ENCODE measurements at regions not wholly inside any gene's neighbourhood (a gene's known extent, or its start where the extent isn't known, plus 50 kb on each side); places are given as distances from the start of the nearest gene placed in this dataset.
"Not testable (repeated sequence)": the region's sequence is repeated elsewhere in the genome, so short reads cannot be mapped to it uniquely, and the experiment has no call there.

DNA sequence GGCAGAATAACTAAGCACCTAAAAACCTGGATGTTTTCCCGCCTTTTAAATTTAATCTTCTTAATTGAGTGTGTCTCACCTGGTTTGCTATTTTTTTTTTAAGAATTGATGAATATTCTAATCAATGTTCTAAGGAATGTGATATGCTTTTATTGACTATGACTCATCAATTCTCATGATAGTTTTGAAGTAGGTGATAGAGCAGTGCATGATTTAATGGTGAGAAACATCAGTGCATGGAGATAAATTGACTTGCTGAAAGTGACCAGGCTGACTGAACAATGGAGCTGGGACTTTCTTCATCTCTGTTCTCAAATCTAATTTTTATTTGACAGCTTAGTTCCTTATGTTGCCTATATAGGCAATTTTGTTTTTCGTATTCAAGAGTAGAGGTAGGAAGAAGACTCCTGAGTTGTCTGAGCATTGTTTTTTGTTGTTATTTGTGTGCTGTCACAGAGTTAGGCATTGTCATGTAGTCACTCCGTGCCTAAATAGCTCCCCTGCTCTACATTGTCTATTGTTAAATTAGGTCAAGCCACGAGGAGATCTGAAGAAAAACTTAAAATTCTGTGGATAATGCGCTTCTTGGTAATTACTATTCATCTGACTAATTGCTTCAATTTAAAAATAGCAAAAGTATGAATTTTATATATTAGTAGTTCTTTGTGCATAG, 59.0 kb upstream of the NUTM2F start:
- H3K27me3 Mint-ChIP-seq; H3K27ac Mint-ChIP-seq; H3K4me1 ChIP-seq (ENCODE audit: control insufficient read depth in 1 of 2, extremely low read depth in 1 of 2, insufficient read depth in 2 of 2, low read length in 2 of 2); ATAC-seq (replicated peaks in 1 of 4); DNase-seq; H3K27me3 ChIP-seq (replicated peaks in 1 of 2; ENCODE audit: control insufficient read depth in 2 of 2, extremely low read depth in 1 of 2, insufficient read depth in 2 of 2, low read length in 1 of 2); CTCF ChIA-PET; H3K9me3 ChIP-seq; H3K4me3 ChIP-seq (ENCODE audit: control insufficient read depth in 1 of 2, extremely low read depth in 1 of 2, low read length in 1 of 2); H3K36me3 Mint-ChIP-seq; H3K36me3 ChIP-seq (ENCODE audit: control insufficient read depth in 2 of 2, extremely low read depth in 1 of 2, insufficient read depth in 1 of 2, low read length in 1 of 2); H3K9me3 Mint-ChIP-seq; POLR2A ChIA-PET; H3K27ac ChIP-seq (ENCODE audit: low read length): not testable (repeated sequence)
- H3K4me1 Mint-ChIP-seq = peaks cover 36 to 66% (median 52%) of the 10 kb centered on the region in 3 donors
- H3K4me3 Mint-ChIP-seq = peak overlapping the region in 1 of 3 donors; percentile 33
- WGBS (ENCODE audit: insufficient coverage) = no CpG with 5 or more reads among the region's 5 CpGs

DNA sequence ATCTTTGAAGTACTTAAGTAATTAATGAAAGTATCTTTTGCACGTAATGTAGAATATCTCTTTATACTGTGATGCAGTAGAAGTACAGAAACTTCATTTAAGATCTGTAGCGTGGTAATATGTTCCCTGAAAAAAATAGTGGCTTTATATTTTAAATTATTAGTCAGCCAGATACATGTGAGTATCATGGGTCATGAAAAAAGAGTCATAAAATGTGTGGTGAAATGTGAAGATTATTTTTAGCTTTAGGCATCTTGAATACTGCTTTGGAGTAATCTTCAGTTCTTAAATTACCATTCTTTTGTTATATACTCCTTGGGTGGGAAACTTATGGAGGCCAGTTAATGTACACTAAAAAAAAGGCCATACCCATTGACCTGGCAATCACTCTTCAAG, 59.6 kb upstream of the NUTM2F start:
- H3K9me3 ChIP-seq; POLR2A ChIA-PET; H3K36me3 ChIP-seq (ENCODE audit: control insufficient read depth in 2 of 2, extremely low read depth in 1 of 2, insufficient read depth in 1 of 2, low read length in 1 of 2); ATAC-seq (replicated peaks in 1 of 4); H3K9me3 Mint-ChIP-seq; H3K4me1 ChIP-seq (ENCODE audit: control insufficient read depth in 1 of 2, extremely low read depth in 1 of 2, insufficient read depth in 2 of 2, low read length in 2 of 2); H3K27ac Mint-ChIP-seq; DNase-seq; H3K4me3 ChIP-seq (ENCODE audit: control insufficient read depth in 1 of 2, extremely low read depth in 1 of 2, low read length in 1 of 2); CTCF ChIA-PET; H3K27me3 Mint-ChIP-seq; H3K27ac ChIP-seq (ENCODE audit: low read length); H3K36me3 Mint-ChIP-seq; H3K27me3 ChIP-seq (replicated peaks in 1 of 2; ENCODE audit: control insufficient read depth in 2 of 2, extremely low read depth in 1 of 2, insufficient read depth in 2 of 2, low read length in 1 of 2); H3K4me3 Mint-ChIP-seq: not testable (repeated sequence)
- no CpG with 5 or more reads among the region's 2 CpGs for WGBS (ENCODE audit: insufficient coverage)
- peaks cover 36 to 66% (median 52%) of the 10 kb centered on the region in 3 donors for H3K4me1 Mint-ChIP-seq

DNA sequence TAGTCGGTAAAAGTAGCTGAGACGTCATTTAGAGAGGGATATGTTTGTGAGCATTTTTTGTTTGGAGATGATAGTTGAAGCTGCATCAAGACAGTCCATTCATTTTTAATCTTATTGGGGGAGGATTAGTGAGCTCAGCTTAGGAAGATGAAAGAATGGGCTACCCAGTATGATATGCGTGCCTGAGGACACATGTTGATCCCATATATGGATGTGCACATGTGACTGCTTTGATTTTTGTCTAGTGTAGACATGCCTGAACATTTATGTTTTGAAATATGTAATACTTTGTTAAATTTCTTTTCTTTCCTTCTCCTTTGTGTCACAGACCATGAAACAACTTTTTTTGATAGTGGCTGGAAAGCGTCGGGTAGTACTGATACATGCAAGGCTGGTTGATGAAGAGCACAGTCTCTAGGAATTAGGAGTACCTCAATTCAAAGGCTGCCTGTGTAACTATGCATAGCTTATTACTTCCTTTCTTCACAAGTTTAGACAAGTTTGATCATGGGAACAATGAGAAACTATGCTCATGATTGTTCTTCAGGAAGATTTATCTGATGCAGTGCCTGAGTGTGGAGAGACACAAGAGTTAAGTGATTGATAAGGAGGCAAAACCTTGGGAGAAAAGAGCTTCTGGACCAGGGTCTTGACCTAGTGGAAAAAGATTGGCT, 62.1 kb upstream of the NUTM2F start:
- CTCF ChIA-PET; DNase-seq; H3K27ac Mint-ChIP-seq; ATAC-seq (replicated peaks in 1 of 4); H3K4me3 Mint-ChIP-seq; H3K27me3 Mint-ChIP-seq; POLR2A ChIA-PET; H3K36me3 Mint-ChIP-seq; H3K4me3 ChIP-seq (ENCODE audit: control insufficient read depth in 1 of 2, extremely low read depth in 1 of 2, low read length in 1 of 2); H3K9me3 ChIP-seq; H3K36me3 ChIP-seq (ENCODE audit: control insufficient read depth in 2 of 2, extremely low read depth in 1 of 2, insufficient read depth in 1 of 2, low read length in 1 of 2); H3K4me1 ChIP-seq (ENCODE audit: control insufficient read depth in 1 of 2, extremely low read depth in 1 of 2, insufficient read depth in 2 of 2, low read length in 2 of 2); H3K27ac ChIP-seq (ENCODE audit: low read length); H3K27me3 ChIP-seq (replicated peaks in 1 of 2; ENCODE audit: control insufficient read depth in 2 of 2, extremely low read depth in 1 of 2, insufficient read depth in 2 of 2, low read length in 1 of 2); H3K9me3 Mint-ChIP-seq: not testable (repeated sequence)
- peaks cover 29 to 52% (median 43%) of the 10 kb centered on the region in 3 donors for H3K4me1 Mint-ChIP-seq
- no CpG with 5 or more reads among the region's 5 CpGs for WGBS (ENCODE audit: insufficient coverage)

DNA sequence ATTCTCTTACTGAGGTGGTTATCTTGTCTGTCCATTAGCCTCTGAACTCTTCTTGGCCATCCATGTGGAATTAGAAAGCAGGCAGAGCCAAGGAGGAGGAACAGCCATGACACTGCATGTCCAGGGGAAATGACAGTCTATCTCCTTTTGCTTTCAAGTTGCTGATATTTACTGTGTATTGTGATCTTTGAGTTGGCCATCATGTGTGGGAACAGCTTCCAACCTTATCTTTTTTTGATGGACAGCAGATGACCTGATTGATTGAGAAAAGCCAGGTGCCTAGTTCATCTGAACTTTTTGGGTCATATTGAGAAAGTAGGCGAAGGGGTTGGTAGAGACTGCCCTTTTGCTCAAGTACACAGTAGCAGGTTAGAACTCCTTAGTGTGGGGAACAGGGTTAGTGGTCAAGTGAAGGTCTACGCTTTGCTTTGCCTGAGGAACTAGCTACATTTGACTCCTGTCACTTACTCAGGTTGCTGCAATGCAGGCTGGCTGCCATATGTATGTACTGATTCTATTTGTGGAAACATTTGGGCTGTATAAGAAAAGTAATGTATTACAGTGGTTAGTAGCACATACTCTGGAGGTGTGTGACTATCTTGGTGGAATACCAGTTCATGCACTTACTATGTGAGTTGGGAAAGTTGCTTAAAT, 64.7 kb upstream of the NUTM2F start:
- H3K4me3 Mint-ChIP-seq; DNase-seq; H3K9me3 ChIP-seq; H3K27me3 Mint-ChIP-seq; H3K4me1 ChIP-seq (ENCODE audit: control insufficient read depth in 1 of 2, extremely low read depth in 1 of 2, insufficient read depth in 2 of 2, low read length in 2 of 2); H3K27me3 ChIP-seq (replicated peaks in 1 of 2; ENCODE audit: control insufficient read depth in 2 of 2, extremely low read depth in 1 of 2, insufficient read depth in 2 of 2, low read length in 1 of 2); ATAC-seq (replicated peaks in 1 of 4); H3K27ac ChIP-seq (ENCODE audit: low read length); H3K9me3 Mint-ChIP-seq; H3K27ac Mint-ChIP-seq; H3K36me3 ChIP-seq (ENCODE audit: control insufficient read depth in 2 of 2, extremely low read depth in 1 of 2, insufficient read depth in 1 of 2, low read length in 1 of 2); CTCF ChIA-PET; H3K4me3 ChIP-seq (ENCODE audit: control insufficient read depth in 1 of 2, extremely low read depth in 1 of 2, low read length in 1 of 2); H3K36me3 Mint-ChIP-seq; POLR2A ChIA-PET: not testable (repeated sequence)
- WGBS (ENCODE audit: insufficient coverage) = no CpG with 5 or more reads among the region's 2 CpGs
- peaks cover 24 to 35% (median 35%) of the 10 kb centered on the region in 3 donors for H3K4me1 Mint-ChIP-seq

DNA sequence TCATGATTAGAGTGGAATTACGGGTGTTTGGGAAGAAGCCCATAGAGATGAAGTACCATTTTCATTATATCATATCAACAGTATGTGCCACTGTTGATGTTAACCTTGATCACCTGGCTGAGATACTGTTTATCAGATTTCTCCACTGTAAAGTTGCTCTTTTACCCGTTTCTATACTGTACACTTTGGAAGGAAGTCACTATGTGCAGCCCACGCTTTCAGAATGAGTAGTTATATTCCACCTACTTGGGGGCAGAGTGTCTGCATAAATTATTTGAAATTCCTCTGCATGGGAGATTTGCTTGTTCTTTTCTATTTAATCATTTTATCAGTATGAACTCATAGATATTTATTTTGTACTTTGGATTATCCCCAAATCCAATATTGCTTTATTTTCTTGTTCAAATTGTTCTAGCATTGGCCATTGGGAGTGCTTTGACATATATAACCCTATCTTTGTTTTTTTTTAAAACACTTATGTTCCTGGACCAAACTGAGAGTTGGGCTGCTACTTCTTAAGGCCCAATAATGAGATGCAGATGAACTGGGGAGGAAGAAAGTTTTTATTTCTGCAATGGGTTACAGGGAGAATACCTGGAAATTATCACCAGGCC, 69.4 kb upstream of the NUTM2F start:
- H3K36me3 Mint-ChIP-seq; H3K36me3 ChIP-seq (ENCODE audit: control insufficient read depth in 2 of 2, extremely low read depth in 1 of 2, insufficient read depth in 1 of 2, low read length in 1 of 2); H3K27me3 Mint-ChIP-seq; H3K9me3 Mint-ChIP-seq; DNase-seq; H3K9me3 ChIP-seq; H3K4me1 ChIP-seq (ENCODE audit: control insufficient read depth in 1 of 2, extremely low read depth in 1 of 2, insufficient read depth in 2 of 2, low read length in 2 of 2); CTCF ChIA-PET; H3K4me3 ChIP-seq (ENCODE audit: control insufficient read depth in 1 of 2, extremely low read depth in 1 of 2, low read length in 1 of 2); H3K27ac ChIP-seq (ENCODE audit: low read length); H3K27me3 ChIP-seq (replicated peaks in 1 of 2; ENCODE audit: control insufficient read depth in 2 of 2, extremely low read depth in 1 of 2, insufficient read depth in 2 of 2, low read length in 1 of 2); H3K4me3 Mint-ChIP-seq; POLR2A ChIA-PET; ATAC-seq (replicated peaks in 1 of 4): not testable (repeated sequence)
- Mint-ChIP-seq H3K4me1 (peaks cover 20 to 32% (median 24%) of the 10 kb centered on the region in 3 donors), H3K27ac (peak overlapping the region; percentile 38 to 40)
- no CpG with 5 or more reads among the region's 3 CpGs for WGBS (ENCODE audit: insufficient coverage)

DNA sequence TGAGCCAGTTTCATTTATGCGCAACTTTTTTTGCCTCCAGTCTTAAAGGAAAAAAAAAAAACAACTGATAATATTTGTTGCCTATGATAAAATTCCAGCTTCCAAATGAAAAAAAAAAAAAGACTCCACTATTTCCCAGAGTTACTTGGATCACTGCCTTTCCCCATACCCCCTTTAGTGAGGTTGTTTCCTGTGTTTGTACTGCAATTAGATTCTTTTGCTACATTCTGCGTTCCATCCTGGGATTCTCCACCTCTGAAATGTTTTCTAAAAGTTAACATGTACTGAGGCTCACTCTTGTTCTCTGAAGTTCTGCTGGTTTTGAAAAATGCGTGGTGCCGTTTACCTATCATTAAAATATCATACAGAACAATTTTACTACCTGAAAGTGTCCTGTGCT, 72.0 kb upstream of the NUTM2F start:
- DNase-seq; H3K4me1 ChIP-seq (ENCODE audit: control insufficient read depth in 1 of 2, extremely low read depth in 1 of 2, insufficient read depth in 2 of 2, low read length in 2 of 2); H3K27ac ChIP-seq (ENCODE audit: low read length); H3K36me3 ChIP-seq (ENCODE audit: control insufficient read depth in 2 of 2, extremely low read depth in 1 of 2, insufficient read depth in 1 of 2, low read length in 1 of 2); H3K27me3 ChIP-seq (replicated peaks in 1 of 2; ENCODE audit: control insufficient read depth in 2 of 2, extremely low read depth in 1 of 2, insufficient read depth in 2 of 2, low read length in 1 of 2); POLR2A ChIA-PET; ATAC-seq (replicated peaks in 1 of 4); H3K36me3 Mint-ChIP-seq; CTCF ChIA-PET; H3K4me3 ChIP-seq (ENCODE audit: control insufficient read depth in 1 of 2, extremely low read depth in 1 of 2, low read length in 1 of 2); H3K27ac Mint-ChIP-seq; H3K27me3 Mint-ChIP-seq; H3K9me3 Mint-ChIP-seq; H3K9me3 ChIP-seq; H3K4me3 Mint-ChIP-seq: not testable (repeated sequence)
- H3K4me1 Mint-ChIP-seq = peaks cover 20 to 31% (median 23%) of the 10 kb centered on the region in 3 donors
- no CpG with 5 or more reads among the region's 4 CpGs for WGBS (ENCODE audit: insufficient coverage)
